ENCODE measurements at regions not wholly inside any gene's neighbourhood (a gene's known extent, or its start where the extent isn't known, plus 50 kb on each side); places are given as distances from the start of the nearest gene placed in this dataset.

- TF ChIP-seq EZH2 (IDR thresholded peaks at IDR 0.05; ENCODE audit: low read length) (no peak), CTCF (optimal IDR thresholded peaks at IDR 0.05 in 1 of 3, IDR thresholded peaks at IDR 0.05 in 1 of 3, conservative IDR thresholded peaks at IDR 0.05 in 1 of 3; ENCODE audit: extremely low read depth in 1 of 3, insufficient read depth in 2 of 3, low read length in 3 of 3) (no peak)
- H3K4me2 ChIP-seq (ENCODE audit: control insufficient read depth, extremely low read depth, insufficient read depth, low read depth, low read length) = no peak overlapping the region
- no peak overlapping the region for H3K27ac ChIP-seq (ENCODE audit: control insufficient read depth, insufficient read depth, low read length)
- no peak overlapping the region for H3K4me3 ChIP-seq (ENCODE audit: control insufficient read depth in 2 of 3, extremely low read depth in 1 of 3, insufficient read depth in 2 of 3, low read depth in 1 of 3, low read length in 3 of 3)
- no peaks in the 10 kb centered on the region for H3K79me2 ChIP-seq (ENCODE audit: control insufficient read depth, insufficient read depth, low read length)
- no peaks in the 10 kb centered on the region for H3K27me3 ChIP-seq (ENCODE audit: control insufficient read depth, extremely low read depth, insufficient read depth, low read length)
- dilution Hi-C loops (cut with MboI; ENCODE audit: extremely low pct_ligation_motif_present, low sequenced_read_pairs) = no loop called here
- H3K9me1 ChIP-seq (ENCODE audit: control insufficient read depth, extremely low read depth, insufficient read depth, low read length) = no peaks in the 10 kb centered on the region
- no peaks in the 10 kb centered on the region for H3K4me1 ChIP-seq (ENCODE audit: control insufficient read depth, extremely low read depth, insufficient read depth, low read length)
- FAIRE-seq (no peak), DNase-seq (ENCODE audit: low read depth, low spot score) (no peak)
- no peak overlapping the region for H2AFZ ChIP-seq (ENCODE audit: control insufficient read depth, low read length)
- no peaks in the 10 kb centered on the region for H3K9me3 ChIP-seq (ENCODE audit: control insufficient read depth, low read depth, low read length)
- no peaks in the 10 kb centered on the region for H3K36me3 ChIP-seq (ENCODE audit: control insufficient read depth in 2 of 2, extremely low read depth in 1 of 2, insufficient read depth in 2 of 2, low read length in 2 of 2)
- H3K9ac ChIP-seq (ENCODE audit: control insufficient read depth, extremely low read depth, insufficient read depth, low read length) = no peak overlapping the region
- no peaks in the 10 kb centered on the region for H4K20me1 ChIP-seq (ENCODE audit: control insufficient read depth, extremely low read depth, insufficient read depth, low read length)
Observed at GRCh38 chr10:62658516-62658915, 146.0 kb upstream of the ADO start.

- Histone ChIP-seq H3K9me1 (ENCODE audit: control insufficient read depth, extremely low read depth, insufficient read depth, low read length) (no peaks in the 10 kb centered on the region), H4K20me1 (ENCODE audit: control insufficient read depth, extremely low read depth, insufficient read depth, low read length) (no peaks in the 10 kb centered on the region), H3K4me3 (ENCODE audit: control insufficient read depth in 2 of 3, extremely low read depth in 1 of 3, insufficient read depth in 2 of 3, low read depth in 1 of 3, low read length in 3 of 3) (no peak overlapping the region), H3K27ac (ENCODE audit: control insufficient read depth, insufficient read depth, low read length) (no peak overlapping the region), H3K79me2 (ENCODE audit: control insufficient read depth, insufficient read depth, low read length) (no peaks in the 10 kb centered on the region), H3K9me3 (ENCODE audit: control insufficient read depth, low read depth, low read length) (no peaks in the 10 kb centered on the region), H3K4me2 (ENCODE audit: control insufficient read depth, extremely low read depth, insufficient read depth, low read depth, low read length) (no peak overlapping the region), H2AFZ (ENCODE audit: control insufficient read depth, low read length) (no peak overlapping the region), H3K4me1 (ENCODE audit: control insufficient read depth, extremely low read depth, insufficient read depth, low read length) (no peaks in the 10 kb centered on the region), H3K36me3 (ENCODE audit: control insufficient read depth in 2 of 2, extremely low read depth in 1 of 2, insufficient read depth in 2 of 2, low read length in 2 of 2) (no peaks in the 10 kb centered on the region), H3K27me3 (ENCODE audit: control insufficient read depth, extremely low read depth, insufficient read depth, low read length) (peaks cover 5% of the 10 kb centered on the region), H3K9ac (ENCODE audit: control insufficient read depth, extremely low read depth, insufficient read depth, low read length) (no peak overlapping the region)
- TF ChIP-seq EZH2 (IDR thresholded peaks at IDR 0.05; ENCODE audit: low read length) (no peak), CTCF (optimal IDR thresholded peaks at IDR 0.05 in 1 of 3, IDR thresholded peaks at IDR 0.05 in 1 of 3, conservative IDR thresholded peaks at IDR 0.05 in 1 of 3; ENCODE audit: extremely low read depth in 1 of 3, insufficient read depth in 2 of 3, low read length in 3 of 3) (no peak)
- DNase-seq (ENCODE audit: low read depth, low spot score) = no peak
- dilution Hi-C loops (cut with MboI; ENCODE audit: extremely low pct_ligation_motif_present, low sequenced_read_pairs) = no loop called here
- no peak for FAIRE-seq
Observed at GRCh38 chr10:62661143-62661542, 143.4 kb upstream of the ADO start.
